Left lung (tissue), 4 donors: ENCODE measurements at regions not wholly inside any gene's neighbourhood (a gene's known extent, or its start where the extent isn't known, plus 50 kb on each side); places are given as distances from the start of the nearest gene placed in this dataset.

Experiments
- ATAC-seq: fragments of 200-7000 bp; cut with Tn5 transposase; one replicate; pipeline ENCODE4 v1.9.1; 2020; ENCODE audit warnings: moderate library complexity
- DNase-seq, 4 donors: peaks; one replicate each; pipeline ENCODE4 v3.0.0-alpha.2; 2013 to 2020
- H3K27ac ChIP-seq, 2 donors: fragments of 200-600 bp; sonication (generic) in 1 of 2; one replicate each; pipeline versions ENCODE4 v1.5.0 to v1.8.0; 2020 to 2021
- H3K27me3 ChIP-seq, 2 donors: fragments of 200-600 bp; sonication (generic) in 1 of 2; one replicate each; pipeline versions ENCODE4 v1.5.0 to v1.8.0; 2020 to 2021
- H3K36me3 ChIP-seq, 2 donors: fragments of 200-600 bp; sonication (generic) in 1 of 2; one replicate each; pipeline versions ENCODE4 v1.5.0 to v1.8.0; 2020 to 2021
- H3K4me1 ChIP-seq, 2 donors: fragments of 200-600 bp; one replicate each; pipeline ENCODE4 v1.8.0; 2021
- H3K4me3 ChIP-seq, 2 donors: fragments of 200-600 bp; sonication (generic) in 1 of 2; one replicate each; pipeline versions ENCODE4 v1.5.0 to v1.8.0; 2020 to 2021; ENCODE audit warnings: mild to moderate bottlenecking in 1 of 2
- H3K9me3 ChIP-seq, 2 donors: fragments of 200-600 bp; sonication (generic) in 1 of 2; one replicate each; pipeline versions ENCODE4 v1.5.0 to v1.8.0; 2020 to 2021
- intact Hi-C, 2 donors: fragments of 100-400 bp; cut with DNase I; formaldehyde crosslinking; loops; one replicate each; pipeline versions ENCODE4 v1.11.2 to v1.14.2; 2022
- TF ChIP-seq, protein P1 (sequence below), 2 donors: fragments of 200-600 bp; sonication (generic) in 1 of 2; IDR thresholded peaks; one replicate each; pipeline versions ENCODE4 v1.5.0 to v1.8.0; 2021; ENCODE audit warnings: antibody characterized with exemption in 2 of 2
- donor health status: DM: no; HTN: yes; CAD: no.
- donor health status: DM: no; HTN: no; CAD: no.

DNA sequence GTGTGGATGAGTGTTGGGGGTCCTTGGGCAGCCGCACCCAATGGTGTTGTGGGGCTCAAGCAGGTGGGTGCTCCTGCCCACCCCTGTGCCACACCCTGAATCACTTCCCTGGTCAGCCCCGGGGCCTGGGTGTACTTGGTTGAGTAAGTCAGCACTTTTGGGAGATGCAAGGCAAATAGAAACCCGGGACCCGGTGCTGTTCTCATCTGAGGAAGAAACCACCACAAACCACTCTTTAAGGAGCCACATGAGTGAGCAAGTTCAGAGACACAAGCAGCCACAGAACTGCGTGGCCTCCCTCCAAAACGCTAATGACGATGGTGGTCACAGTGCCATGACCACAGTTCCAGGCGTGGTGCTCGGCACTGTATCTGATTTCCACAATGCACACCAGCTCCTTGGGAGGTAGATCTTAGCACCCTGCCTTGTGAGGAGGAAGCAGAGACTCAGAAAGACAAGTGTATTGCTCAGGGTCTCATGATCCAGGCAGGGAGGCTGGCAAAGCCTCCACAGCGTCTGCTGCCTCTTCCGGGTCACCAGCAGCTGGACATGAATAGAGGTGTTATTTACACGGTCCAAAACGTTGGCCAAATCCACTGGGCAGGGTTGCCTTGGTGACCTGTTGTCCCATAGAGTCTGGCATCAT is 118.2 kb upstream of the ALDH1A3 start:
- Histone ChIP-seq H3K4me3 (no peak overlapping the region), H3K27ac (no peak overlapping the region), H3K4me1 (peaks cover 0 to 4% of the 10 kb centered on the region in 2 donors), H3K27me3 (peaks cover 0 to 41% of the 10 kb centered on the region in 2 donors), H3K36me3 (no peaks in the 10 kb centered on the region), H3K9me3 (no peaks in the 10 kb centered on the region)
- intact Hi-C loops = no loop called here
- no peak for DNase-seq
- TF ChIP-seq, protein P1, sequence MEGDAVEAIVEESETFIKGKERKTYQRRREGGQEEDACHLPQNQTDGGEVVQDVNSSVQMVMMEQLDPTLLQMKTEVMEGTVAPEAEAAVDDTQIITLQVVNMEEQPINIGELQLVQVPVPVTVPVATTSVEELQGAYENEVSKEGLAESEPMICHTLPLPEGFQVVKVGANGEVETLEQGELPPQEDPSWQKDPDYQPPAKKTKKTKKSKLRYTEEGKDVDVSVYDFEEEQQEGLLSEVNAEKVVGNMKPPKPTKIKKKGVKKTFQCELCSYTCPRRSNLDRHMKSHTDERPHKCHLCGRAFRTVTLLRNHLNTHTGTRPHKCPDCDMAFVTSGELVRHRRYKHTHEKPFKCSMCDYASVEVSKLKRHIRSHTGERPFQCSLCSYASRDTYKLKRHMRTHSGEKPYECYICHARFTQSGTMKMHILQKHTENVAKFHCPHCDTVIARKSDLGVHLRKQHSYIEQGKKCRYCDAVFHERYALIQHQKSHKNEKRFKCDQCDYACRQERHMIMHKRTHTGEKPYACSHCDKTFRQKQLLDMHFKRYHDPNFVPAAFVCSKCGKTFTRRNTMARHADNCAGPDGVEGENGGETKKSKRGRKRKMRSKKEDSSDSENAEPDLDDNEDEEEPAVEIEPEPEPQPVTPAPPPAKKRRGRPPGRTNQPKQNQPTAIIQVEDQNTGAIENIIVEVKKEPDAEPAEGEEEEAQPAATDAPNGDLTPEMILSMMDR (IDR thresholded peaks at IDR 0.05) = no peak
- no peak for ATAC-seq

DNA sequence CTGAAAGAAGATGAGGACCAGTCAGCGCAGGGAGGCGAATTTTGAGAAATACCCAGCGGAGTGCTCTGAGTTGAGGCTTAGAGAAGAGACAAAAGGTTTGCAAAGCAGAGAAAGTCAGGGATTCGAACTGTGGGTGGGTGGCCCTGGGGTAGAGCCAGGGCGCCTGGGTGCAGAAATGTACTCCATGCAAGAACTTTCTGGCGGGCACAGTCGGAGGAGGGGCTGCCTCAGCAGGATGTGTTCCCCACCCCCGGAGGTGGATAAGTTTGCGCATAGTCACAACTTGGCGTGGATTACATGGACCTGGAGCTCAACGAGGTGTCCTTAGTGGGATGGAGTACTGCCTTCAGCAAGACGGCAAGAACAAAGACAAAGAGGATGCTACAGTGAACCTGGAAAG is 117.3 kb upstream of the ALDH1A3 start:
- H3K27me3 ChIP-seq = peaks cover 0 to 44% of the 10 kb centered on the region in 2 donors
- intact Hi-C loops = no loop called here
- TF ChIP-seq, protein P1 (IDR thresholded peaks at IDR 0.05) = no peak
- no peak overlapping the region for H3K4me3 ChIP-seq
- ATAC-seq (no peak), DNase-seq (no peak)
- H3K36me3 ChIP-seq = no peaks in the 10 kb centered on the region
- H3K27ac ChIP-seq = no peak overlapping the region
- no peaks in the 10 kb centered on the region for H3K9me3 ChIP-seq
- peaks cover 0 to 4% of the 10 kb centered on the region in 2 donors for H3K4me1 ChIP-seq

DNA sequence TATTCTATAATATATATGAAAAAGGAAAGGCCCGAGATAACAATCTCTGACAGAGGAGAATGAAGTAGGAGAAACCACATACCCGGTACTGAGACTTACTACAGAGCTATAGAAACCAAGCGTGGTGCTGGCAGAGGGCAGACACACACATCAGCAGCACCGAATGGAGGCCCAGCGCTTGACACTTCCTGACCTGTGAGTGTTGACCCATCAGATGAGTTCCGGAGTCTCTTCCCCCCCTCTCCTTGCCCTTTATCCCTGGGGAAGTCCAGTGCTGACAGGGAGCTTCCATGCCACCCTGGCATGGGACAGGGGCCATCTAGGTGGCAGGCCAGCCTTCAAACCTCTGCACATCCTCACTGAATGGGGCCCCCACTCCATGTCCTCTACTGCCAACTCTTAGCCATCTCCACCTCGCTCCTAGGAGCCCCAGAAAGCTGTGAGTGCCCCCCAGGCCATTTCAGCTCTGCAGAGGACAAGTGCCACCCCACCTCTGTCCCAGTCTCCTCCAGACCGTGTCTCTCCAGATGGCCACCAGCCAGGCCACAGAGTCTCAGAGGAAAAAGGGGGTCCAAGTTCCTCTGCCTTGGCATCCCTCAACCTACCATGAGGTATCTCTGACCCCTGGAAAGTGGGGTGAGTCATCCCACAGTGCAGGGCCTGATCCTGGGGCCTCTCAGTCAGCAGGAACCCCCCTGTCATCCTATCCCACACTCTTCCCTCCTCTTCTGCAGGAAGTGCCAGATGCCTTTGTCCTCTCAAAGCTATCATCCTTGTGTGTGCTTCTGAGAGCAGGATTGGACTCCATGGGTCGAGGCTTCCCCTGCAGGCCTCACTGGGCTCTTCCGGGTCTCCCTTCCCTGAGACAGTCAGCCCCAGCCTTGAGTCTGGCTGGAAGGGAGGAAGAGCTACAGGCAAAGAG is 116.5 kb upstream of the ALDH1A3 start:
- Histone ChIP-seq H3K4me1 (peaks cover 0 to 4% of the 10 kb centered on the region in 2 donors), H3K27me3 (peaks cover 0 to 37% of the 10 kb centered on the region in 2 donors), H3K4me3 (no peak overlapping the region), H3K9me3 (no peaks in the 10 kb centered on the region), H3K36me3 (no peaks in the 10 kb centered on the region), H3K27ac (no peak overlapping the region)
- TF ChIP-seq, protein P1 (IDR thresholded peaks at IDR 0.05) = no peak
- intact Hi-C loops = no loop called here
- no peak for ATAC-seq
- peak in 1 of 4 donors; percentile 20 for DNase-seq

DNA sequence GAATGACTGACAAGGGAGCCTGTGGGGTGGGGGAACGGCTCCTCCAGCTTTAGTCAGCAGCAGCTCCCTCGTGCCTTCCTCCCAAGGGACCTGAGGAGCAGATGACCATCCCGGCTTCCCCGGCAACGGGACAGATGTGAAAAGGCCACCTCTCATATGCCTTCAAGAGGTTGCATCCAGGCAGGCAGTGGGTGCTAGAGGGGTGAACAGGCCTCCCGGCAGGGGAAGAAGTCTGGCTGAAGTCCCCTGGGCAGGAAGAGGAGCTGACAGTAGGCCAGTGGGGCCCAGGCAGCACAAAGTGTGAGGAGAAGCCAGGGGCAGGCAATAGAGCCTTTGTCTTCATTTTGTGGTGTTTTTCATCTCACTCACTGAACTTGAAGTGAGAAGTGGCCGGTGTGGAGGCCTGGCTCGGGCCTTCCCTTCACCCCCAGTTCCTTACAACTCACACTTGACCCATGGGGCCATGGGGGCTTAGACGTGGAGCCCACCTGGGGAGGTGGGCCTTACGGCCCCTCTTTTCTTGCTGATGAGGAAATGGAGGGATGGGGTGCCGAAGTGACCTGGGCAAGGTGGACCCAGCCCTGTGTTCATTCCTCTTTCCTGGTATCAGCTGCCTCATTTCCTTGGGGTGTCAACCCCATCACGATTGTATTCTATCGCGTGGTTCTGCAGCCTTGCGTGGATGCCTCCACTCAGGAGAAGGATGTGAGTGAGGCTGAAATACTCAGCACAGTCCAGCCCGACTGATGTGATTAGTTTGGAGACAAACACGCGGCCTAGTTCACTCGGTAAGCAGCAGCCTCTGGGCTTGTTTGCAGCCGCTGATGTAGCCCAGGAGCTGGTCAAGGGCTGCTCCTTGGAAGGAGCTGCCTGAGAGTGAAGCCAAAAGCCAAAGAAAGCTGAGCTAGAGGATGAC is 115.5 kb upstream of the ALDH1A3 start:
- Histone ChIP-seq H3K27ac (no peak overlapping the region), H3K36me3 (no peaks in the 10 kb centered on the region), H3K4me1 (peaks cover 0 to 4% of the 10 kb centered on the region in 2 donors), H3K9me3 (no peaks in the 10 kb centered on the region), H3K27me3 (peaks cover 0 to 28% of the 10 kb centered on the region in 2 donors), H3K4me3 (no peak overlapping the region)
- DNase-seq = no peak
- TF ChIP-seq, protein P1 (IDR thresholded peaks at IDR 0.05) = no peak
- intact Hi-C loops = no loop called here
- no peak for ATAC-seq
